Lower leg skin (tissue), 4 donors: ENCODE measurements at regions not wholly inside any gene's neighbourhood (a gene's known extent, or its start where the extent isn't known, plus 50 kb on each side); places are given as distances from the start of the nearest gene placed in this dataset.
"Not testable (repeated sequence)": the region's sequence is repeated elsewhere in the genome, so short reads cannot be mapped to it uniquely, and the experiment has no call there.

Experiments used
- DNase-seq, 2 donors: peaks; one replicate each; pipeline ENCODE4 v3.0.0-alpha.2; 2019; ENCODE audit warnings: low spot score in 2 of 2
- H3K4me3 ChIP-seq: fragments of 200-600 bp; sonication (generic); 2 replicates; pipeline ENCODE4 v1.5.1; 2017; ENCODE audit warnings: mild to moderate bottlenecking, low read depth; ENCODE audit not compliant: poor library complexity, severe bottlenecking
- POLR2A ChIP-seq, 2 donors: fragments of 450-650 bp; IDR thresholded peaks; one replicate each; pipeline ENCODE4 v1.6.1; 2016 to 2017; ENCODE audit warnings: antibody characterized with exemption in 2 of 2, mild to moderate bottlenecking in 1 of 2, moderate library complexity in 1 of 2
- WGBS, 2 donors: methylation state at CpG; one replicate each; pipeline ENCODE4 v1.1.5; 2018; 5-methylcytosine and 5-hydroxymethylcytosine counted together
- intact Hi-C: fragments of 100-400 bp; cut with DNase I; formaldehyde crosslinking; loops from one replicate; pipeline ENCODE4 v1.15.0; 2023; ENCODE audit warnings: low total_unique reads
- TF ChIP-seq, protein P1 (sequence below), 3 donors: fragments of 450-650 bp; IDR thresholded peaks; one replicate each; pipeline ENCODE4 v1.5.1; 2016; ENCODE audit warnings: antibody characterized with exemption in 3 of 3, mild to moderate bottlenecking in 3 of 3, moderate library complexity in 2 of 3

- WGBS, 2 donors = 38 to 44% methylated on average over 6 of the region's 6 CpGs
- H3K4me3 ChIP-seq, DNase-seq, intact Hi-C loops: not testable (repeated sequence)
Observed at GRCh38 chr5:99515864-99516490, 587.2 kb upstream of the CHD1 start.

GRCh38 chr5:99510237-99510866, 581.5 kb upstream of the CHD1 start:
- intact Hi-C loops, DNase-seq, H3K4me3 ChIP-seq: not testable (repeated sequence)
- WGBS, 2 donors = 45 to 62% methylated on average over 1 of the region's 1 CpG

DNA sequence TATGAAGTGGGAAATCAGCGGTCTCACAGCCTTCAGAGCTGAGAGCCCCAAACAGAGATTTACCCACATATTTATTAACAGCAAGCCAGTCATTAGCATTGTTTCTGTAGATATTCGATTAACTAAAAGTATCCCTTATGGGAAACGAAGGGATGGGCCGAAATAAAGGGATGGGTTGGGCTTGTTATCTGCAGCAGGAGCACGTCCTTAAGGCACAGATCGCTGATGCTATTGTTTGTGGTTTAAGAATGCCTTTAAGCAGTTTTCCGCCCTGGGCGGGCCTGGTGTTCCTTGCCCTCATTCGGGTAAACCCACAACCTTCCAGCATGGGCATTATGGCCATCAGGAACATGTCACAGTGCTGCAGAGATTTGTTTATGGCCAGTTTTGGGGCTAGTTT, 580.3 kb upstream of the CHD1 start:
- WGBS, 2 donors = 83 to 85% methylated on average over 9 of the region's 9 CpGs
- H3K4me3 ChIP-seq, intact Hi-C loops, DNase-seq: not testable (repeated sequence)

GRCh38 chr5:99495456-99495855, 566.6 kb upstream of the CHD1 start:
- WGBS, 2 donors = 72 to 83% methylated on average over 4 of the region's 4 CpGs

GRCh38 chr5:99478450-99478849, 549.6 kb upstream of the CHD1 start:
- DNase-seq, intact Hi-C loops, H3K4me3 ChIP-seq: not testable (repeated sequence)
- 89 to 90% methylated on average over 2 of the region's 2 CpGs for WGBS, 2 donors

More at GRCh38 chr5:99495456-99495855, 566.6 kb upstream of the CHD1 start:
- DNase-seq, H3K4me3 ChIP-seq, intact Hi-C loops: not testable (repeated sequence)

- H3K4me3 ChIP-seq, DNase-seq, intact Hi-C loops: not testable (repeated sequence)
- 46 to 54% methylated on average over 4 of the region's 4 CpGs for whole genome bisulfite sequencing, 2 donors
Observed at GRCh38 chr5:99473328-99473727, 544.5 kb upstream of the CHD1 start.

DNA sequence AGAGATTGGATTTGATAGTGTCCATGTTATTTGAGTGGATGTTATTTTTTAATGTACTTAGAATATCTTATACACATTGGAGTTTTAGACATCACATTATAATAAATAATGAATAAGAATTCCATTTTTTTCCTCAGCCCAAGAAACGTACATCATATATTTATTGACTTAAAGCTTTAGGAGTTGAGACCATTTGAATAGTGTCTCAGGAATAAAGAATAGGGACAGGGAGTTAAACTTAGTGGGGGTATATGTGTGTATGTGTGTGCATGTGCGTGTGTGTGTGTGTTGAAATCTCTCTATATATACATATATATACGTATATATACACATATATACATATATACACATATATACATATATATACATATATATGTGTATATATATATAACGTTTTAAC, 542.9 kb upstream of the CHD1 start:
- DNase-seq, H3K4me3 ChIP-seq, intact Hi-C loops: not testable (repeated sequence)
- WGBS, 2 donors = 65 to 73% methylated on average over 4 of the region's 4 CpGs

DNA sequence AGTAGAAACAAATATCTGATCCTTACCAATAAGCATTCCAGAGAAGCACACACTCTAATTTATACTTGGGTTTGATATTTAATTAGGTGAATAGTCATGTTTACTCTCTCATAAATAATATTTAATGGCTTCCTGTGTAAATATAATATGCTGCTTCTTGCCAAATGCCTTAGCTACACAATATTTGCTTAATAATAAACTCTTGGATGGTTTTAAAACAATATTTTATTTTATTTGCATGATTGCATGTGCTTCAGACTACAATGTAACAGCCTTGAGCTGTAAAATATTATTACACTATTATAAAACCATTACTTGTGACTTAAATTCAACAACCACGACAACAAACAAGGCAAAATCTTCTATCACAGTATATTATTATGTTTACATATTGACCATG, 542.4 kb upstream of the CHD1 start:
- DNase-seq, H3K4me3 ChIP-seq, intact Hi-C loops: not testable (repeated sequence)
- WGBS, 2 donors = 55 to 68% methylated on average over 1 of the region's 1 CpG

GRCh38 chr5:99470636-99471035, 541.8 kb upstream of the CHD1 start:
- 15 to 20% methylated on average over 3 of the region's 3 CpGs for WGBS, 2 donors
- intact Hi-C loops, H3K4me3 ChIP-seq, DNase-seq: not testable (repeated sequence)

- intact Hi-C loops = no loop called here
- TF ChIP-seq, protein P1, sequence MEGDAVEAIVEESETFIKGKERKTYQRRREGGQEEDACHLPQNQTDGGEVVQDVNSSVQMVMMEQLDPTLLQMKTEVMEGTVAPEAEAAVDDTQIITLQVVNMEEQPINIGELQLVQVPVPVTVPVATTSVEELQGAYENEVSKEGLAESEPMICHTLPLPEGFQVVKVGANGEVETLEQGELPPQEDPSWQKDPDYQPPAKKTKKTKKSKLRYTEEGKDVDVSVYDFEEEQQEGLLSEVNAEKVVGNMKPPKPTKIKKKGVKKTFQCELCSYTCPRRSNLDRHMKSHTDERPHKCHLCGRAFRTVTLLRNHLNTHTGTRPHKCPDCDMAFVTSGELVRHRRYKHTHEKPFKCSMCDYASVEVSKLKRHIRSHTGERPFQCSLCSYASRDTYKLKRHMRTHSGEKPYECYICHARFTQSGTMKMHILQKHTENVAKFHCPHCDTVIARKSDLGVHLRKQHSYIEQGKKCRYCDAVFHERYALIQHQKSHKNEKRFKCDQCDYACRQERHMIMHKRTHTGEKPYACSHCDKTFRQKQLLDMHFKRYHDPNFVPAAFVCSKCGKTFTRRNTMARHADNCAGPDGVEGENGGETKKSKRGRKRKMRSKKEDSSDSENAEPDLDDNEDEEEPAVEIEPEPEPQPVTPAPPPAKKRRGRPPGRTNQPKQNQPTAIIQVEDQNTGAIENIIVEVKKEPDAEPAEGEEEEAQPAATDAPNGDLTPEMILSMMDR (IDR thresholded peaks at IDR 0.05) = no peak
- no peak for TF ChIP-seq POLR2A (IDR thresholded peaks at IDR 0.05)
- whole genome bisulfite sequencing, 2 donors = 46 to 50% methylated on average over 2 of the region's 2 CpGs
- H3K4me3 ChIP-seq = no peak overlapping the region
- DNase-seq = no peak
Observed at GRCh38 chr5:99460701-99461100, 531.9 kb upstream of the CHD1 start.
